AG04449 (cell line): ENCODE measurements at regions not wholly inside any gene's neighbourhood (a gene's known extent, or its start where the extent isn't known, plus 50 kb on each side); places are given as distances from the start of the nearest gene placed in this dataset.

Experiments used
- CTCF ChIA-PET: fragments of 350-600 bp; formaldehyde crosslinking; extraction: SDS; loops from one replicate; lab custom pipeline; 2021; ENCODE audit warnings: antibody characterized with exemption; lab: Yijun Ruan, JAX
- POLR2A ChIA-PET: fragments of 400-600, 350-600 bp; formaldehyde crosslinking; extraction: SDS; loops from one replicate; lab custom pipeline; 2020; ENCODE audit warnings: antibody characterized with exemption, inconsistent platforms; lab: Yijun Ruan, JAX
- DNase-seq: peaks from one replicate; pipeline ENCODE4 v3.0.0-alpha.2; 2010; ENCODE audit warnings: low read depth, low spot score
- H3K4me3 ChIP-seq: 2 replicates; pipeline ENCODE4 v1.5.1; 2011; ENCODE audit warnings: low read depth, mild to moderate bottlenecking, control low read depth, low read length
- CTCF ChIP-seq: IDR thresholded peaks from one replicate; pipeline ENCODE4 v1.5.1; 2011; ENCODE audit warnings: mild to moderate bottlenecking, moderate library complexity, low read length, control low read depth, inconsistent platforms; ENCODE audit not compliant: insufficient read depth; ENCODE audit errors: missing control alignments

GRCh38 chr6:138596591-138596990 is 97.3 kb upstream of the NHSL1 start:
- H3K4me3 ChIP-seq, result no peak overlapping the region
- CTCF ChIA-PET, result interaction anchor here (1.1 to 17.0 kb wide), 2 partner anchors 21 to 172 kb away, joined by 4 to 396 read pairs; partner anchors contain the start of gene CCDC28A
- POLR2A ChIA-PET, result interaction anchor here (0.5 kb wide), 1 partner anchor 581 kb away, joined by 3 read pairs; no protein-coding TSS in a partner anchor
- TF ChIP-seq CTCF, result no peak
- no peak for DNase-seq

- H3K4me3 ChIP-seq, result no peak overlapping the region
- POLR2A ChIA-PET, result no interaction called here
- CTCF ChIA-PET, result interaction anchor here (0.9 to 17.0 kb wide), 3 partner anchors 9 to 171 kb away, joined by 3 to 396 read pairs (median 3); partner anchors contain the start of gene CCDC28A
- no peak for DNase-seq
- TF ChIP-seq CTCF, result no peak
These were observed 98.0 kb upstream of the NHSL1 start for GRCh38 chr6:138597336-138597735.

GRCh38 chr6:138598562-138599173 is 99.4 kb upstream of the NHSL1 start:
- DNase-seq, result no peak
- ChIA-PET POLR2A (interaction anchor here (0.6 kb wide), 1 partner anchor 118 kb away, joined by 5 read pairs; no protein-coding TSS in a partner anchor), CTCF (interaction anchor here (1.0 to 17.0 kb wide), 4 partner anchors 9 to 170 kb away, joined by 3 to 396 read pairs (median 33); partner anchors contain the start of gene CCDC28A)
- H3K4me3 ChIP-seq, result no peak overlapping the region
- TF ChIP-seq CTCF, result no peak

GRCh38 chr6:138600261-138600660 is 101.0 kb upstream of the NHSL1 start:
- TF ChIP-seq CTCF, result no peak
- DNase-seq, result no peak
- ChIA-PET POLR2A (no interaction called here), CTCF (interaction anchor here (9.4 kb wide), 1 partner anchor 10 kb away, joined by 63 read pairs; no protein-coding TSS in a partner anchor)
- no peak overlapping the region for H3K4me3 ChIP-seq

- ChIA-PET CTCF (interaction anchor here (9.4 kb wide), 1 partner anchor 11 kb away, joined by 63 read pairs; no protein-coding TSS in a partner anchor), POLR2A (no interaction called here)
- no peak for DNase-seq
- H3K4me3 ChIP-seq, result no peak overlapping the region
- no peak for TF ChIP-seq CTCF
These were observed 101.4 kb upstream of the NHSL1 start for GRCh38 chr6:138600726-138601125.

- H3K4me3 ChIP-seq, result no peak overlapping the region
- ChIA-PET CTCF (interaction anchor here (9.4 kb wide), 1 partner anchor 11 kb away, joined by 63 read pairs; no protein-coding TSS in a partner anchor), POLR2A (no interaction called here)
- TF ChIP-seq CTCF, result no peak
- no peak for DNase-seq
These were observed 101.8 kb upstream of the NHSL1 start for GRCh38 chr6:138601128-138601527.
